CD4-positive, alpha-beta memory T cell (primary cell): ENCODE measurements at regions not wholly inside any gene's neighbourhood (a gene's known extent, or its start where the extent isn't known, plus 50 kb on each side); places are given as distances from the start of the nearest gene placed in this dataset.

Experiments used
- CTCF ChIA-PET: fragments of 350-600 bp; sonication (Branson Sonifier 250); formaldehyde crosslinking; loops from one replicate; lab custom pipeline; 2021; ENCODE audit warnings: inconsistent platforms; ENCODE audit not compliant: partially characterized antibody; lab: Charles Lee
- POLR2A ChIA-PET: fragments of 350-600 bp; sonication (Branson Sonifier 250); formaldehyde crosslinking; loops from one replicate; lab custom pipeline; 2021; ENCODE audit not compliant: partially characterized antibody; lab: Charles Lee
- DNase-seq, 5 donors: peaks; one replicate each; pipeline versions ENCODE4 v3.0.0 to v3.0.0-alpha.2; 2020 to 2022; ENCODE audit warnings: mixed read lengths in 1 of 5
- H3K27ac ChIP-seq: one replicate; pipeline ENCODE4 v1.7.0; 2013; ENCODE audit warnings: low read depth, low read length
- H3K27me3 ChIP-seq: 2 replicates; pipeline ENCODE4 v1.7.0; 2013; ENCODE audit warnings: mild to moderate bottlenecking, low read length, moderate library complexity; ENCODE audit not compliant: insufficient read depth
- H3K36me3 ChIP-seq: 2 replicates; pipeline ENCODE4 v1.7.0; 2013; ENCODE audit warnings: mild to moderate bottlenecking, low read length, moderate library complexity; ENCODE audit not compliant: insufficient read depth
- H3K4me1 ChIP-seq: 2 replicates; pipeline ENCODE4 v1.7.0; 2013; ENCODE audit warnings: mild to moderate bottlenecking, low read length, moderate library complexity; ENCODE audit not compliant: insufficient read depth
- H3K4me3 ChIP-seq, 2 donors: one replicate each; pipeline ENCODE4 v1.7.0; 2013; ENCODE audit warnings: low read length in 2 of 2, mild to moderate bottlenecking in 1 of 2
- H3K9me3 ChIP-seq, 2 donors: one replicate each; pipeline ENCODE4 v1.7.0; 2013; ENCODE audit warnings: low read length in 2 of 2, control low read depth in 1 of 2; ENCODE audit not compliant: control insufficient read depth in 1 of 2
- H3K27ac Mint-ChIP-seq, 7 donors: one replicate each; pipeline ENCODE4 v1.8.0; 2020 to 2021; ENCODE audit warnings: mixed read lengths in 7 of 7, mild to moderate bottlenecking in 6 of 7, inconsistent platforms in 3 of 7, moderate library complexity in 3 of 7
- H3K27me3 Mint-ChIP-seq, 2 donors: one replicate each; pipeline ENCODE4 v1.8.0; 2020 to 2021; ENCODE audit warnings: mixed read lengths in 2 of 2
- H3K36me3 Mint-ChIP-seq, 2 donors: one replicate each; pipeline ENCODE4 v1.8.0; 2020 to 2021; ENCODE audit warnings: mixed read lengths in 2 of 2, inconsistent platforms in 1 of 2, mild to moderate bottlenecking in 1 of 2
- H3K4me1 Mint-ChIP-seq, 4 donors: one replicate each; pipeline ENCODE4 v1.8.0; 2020 to 2021; ENCODE audit warnings: mixed read lengths in 4 of 4, mild to moderate bottlenecking in 1 of 4
- H3K4me3 Mint-ChIP-seq, 8 donors: one replicate each; pipeline ENCODE4 v1.8.0; 2020 to 2021; ENCODE audit warnings: mixed read lengths in 8 of 8, mild to moderate bottlenecking in 7 of 8, moderate library complexity in 6 of 8, inconsistent platforms in 3 of 8
- H3K9me3 Mint-ChIP-seq, 8 donors: one replicate each; pipeline ENCODE4 v1.8.0; 2020 to 2021; ENCODE audit warnings: mixed read lengths in 8 of 8, mild to moderate bottlenecking in 5 of 8, inconsistent platforms in 3 of 8, moderate library complexity in 1 of 8
- intact Hi-C: fragments of 100-400 bp; cut with micrococcal nuclease; formaldehyde crosslinking; loops from one replicate; pipeline ENCODE4 v1.15.1; 2023

DNA sequence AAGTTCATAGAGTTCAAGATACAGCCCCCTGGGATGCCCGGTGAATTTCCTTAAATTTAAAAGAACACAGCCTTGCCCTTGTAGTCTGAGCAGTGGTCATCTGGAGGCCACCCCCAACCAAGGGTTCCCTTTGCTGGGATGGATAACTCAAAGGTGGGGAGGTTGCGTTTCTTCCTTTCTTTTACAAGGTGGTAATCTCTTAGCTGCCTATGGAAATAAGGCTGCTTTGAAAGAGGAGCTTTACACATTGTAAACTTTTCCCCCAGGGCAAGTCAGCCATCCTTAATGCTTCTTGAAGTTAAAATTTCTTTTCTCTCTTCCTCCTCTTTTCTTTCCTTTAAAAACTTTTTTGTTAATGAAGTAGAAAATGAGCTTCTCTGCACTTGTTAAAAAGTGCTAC is 71.2 kb upstream of the PRDM1 start:
- Mint-ChIP-seq H3K27me3 (peaks cover 0 to 1% of the 10 kb centered on the region in 2 donors), H3K4me1 (peaks cover 0 to 7% (median 2%) of the 10 kb centered on the region in 4 donors), H3K4me3 (no peak overlapping the region), H3K27ac (no peak overlapping the region), H3K9me3 (no peaks in the 10 kb centered on the region), H3K36me3 (no peaks in the 10 kb centered on the region)
- no peaks in the 10 kb centered on the region for H3K36me3 ChIP-seq
- no peaks in the 10 kb centered on the region for H3K4me1 ChIP-seq
- H3K27me3 ChIP-seq, result no peaks in the 10 kb centered on the region
- H3K9me3 ChIP-seq, result no peaks in the 10 kb centered on the region
- intact Hi-C loops, result no loop called here
- no peak for DNase-seq
- no peak overlapping the region for H3K4me3 ChIP-seq
- ChIA-PET POLR2A (no interaction called here), CTCF (no interaction called here)
- no peak overlapping the region for H3K27ac ChIP-seq

DNA sequence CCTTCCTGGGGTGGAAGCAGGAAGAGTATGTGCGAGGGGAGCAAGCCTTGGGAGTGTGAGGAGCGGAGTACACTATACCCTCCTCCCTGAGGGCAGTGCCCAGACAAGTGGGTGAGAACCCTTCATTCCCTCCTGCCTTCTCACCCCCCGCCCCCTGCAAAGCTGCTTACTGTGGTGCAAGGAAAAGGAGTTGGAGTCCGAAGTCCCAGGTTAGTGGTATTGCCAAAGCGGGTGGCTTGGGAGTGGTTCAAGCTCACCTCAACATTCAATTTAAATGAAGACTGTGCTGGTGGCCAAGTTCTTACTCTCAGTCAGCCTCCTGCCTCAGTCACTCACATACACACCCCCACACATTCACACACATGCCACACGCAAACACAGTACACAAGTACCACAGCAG is 74.7 kb upstream of the PRDM1 start:
- DNase-seq, result no peak
- Histone ChIP-seq H3K9me3 (no peaks in the 10 kb centered on the region), H3K27me3 (no peaks in the 10 kb centered on the region), H3K4me3 (no peak overlapping the region), H3K4me1 (no peaks in the 10 kb centered on the region), H3K27ac (no peak overlapping the region), H3K36me3 (no peaks in the 10 kb centered on the region)
- POLR2A ChIA-PET, result interaction anchor here (1.0 kb wide), 2 partner anchors 17 to 19 kb away, joined by 3 read pairs; no protein-coding TSS in a partner anchor
- intact Hi-C loops, result no loop called here
- Mint-ChIP-seq H3K27me3 (peaks cover 1 to 2% of the 10 kb centered on the region in 2 donors), H3K4me3 (no peak overlapping the region), H3K27ac (peak overlapping the region in 1 of 7 donors; percentile 25), H3K4me1 (peaks cover 0 to 7% (median 0%) of the 10 kb centered on the region in 4 donors), H3K36me3 (no peaks in the 10 kb centered on the region), H3K9me3 (no peaks in the 10 kb centered on the region)
- CTCF ChIA-PET, result interaction anchor here (0.8 to 1.0 kb wide), 2 partner anchors 24 to 220 kb away, joined by 3 read pairs; no protein-coding TSS in a partner anchor

- no peak overlapping the region for H3K4me3 ChIP-seq
- Mint-ChIP-seq H3K4me3 (no peak overlapping the region), H3K4me1 (no peaks in the 10 kb centered on the region), H3K36me3 (no peaks in the 10 kb centered on the region), H3K27ac (no peak overlapping the region), H3K9me3 (no peaks in the 10 kb centered on the region), H3K27me3 (peaks cover 1 to 11% of the 10 kb centered on the region in 2 donors)
- no peaks in the 10 kb centered on the region for H3K36me3 ChIP-seq
- CTCF ChIA-PET, result no interaction called here
- H3K27ac ChIP-seq, result no peak overlapping the region
- POLR2A ChIA-PET, result interaction anchor here (0.7 kb wide), 1 partner anchor 14 kb away, joined by 3 read pairs; no protein-coding TSS in a partner anchor
- no peaks in the 10 kb centered on the region for H3K9me3 ChIP-seq
- H3K27me3 ChIP-seq, result no peaks in the 10 kb centered on the region
- intact Hi-C loops, result no loop called here
- no peak for DNase-seq
- no peaks in the 10 kb centered on the region for H3K4me1 ChIP-seq
These were observed 80.2 kb upstream of the PRDM1 start for GRCh38 chr6:106005954-106006353.

- Histone ChIP-seq H3K27ac (no peak overlapping the region), H3K27me3 (no peaks in the 10 kb centered on the region), H3K4me1 (no peaks in the 10 kb centered on the region), H3K36me3 (no peaks in the 10 kb centered on the region), H3K4me3 (no peak overlapping the region), H3K9me3 (no peaks in the 10 kb centered on the region)
- Mint-ChIP-seq H3K27me3 (peaks cover 1 to 12% of the 10 kb centered on the region in 2 donors), H3K4me3 (no peak overlapping the region), H3K27ac (no peak overlapping the region), H3K36me3 (no peaks in the 10 kb centered on the region), H3K9me3 (no peaks in the 10 kb centered on the region), H3K4me1 (no peaks in the 10 kb centered on the region)
- CTCF ChIA-PET, result no interaction called here
- intact Hi-C loops, result no loop called here
- DNase-seq, result no peak
- POLR2A ChIA-PET, result interaction anchor here (0.7 kb wide), 1 partner anchor 13 kb away, joined by 3 read pairs; no protein-coding TSS in a partner anchor
These were observed 81.1 kb upstream of the PRDM1 start for GRCh38 chr6:106005013-106005412.

DNA sequence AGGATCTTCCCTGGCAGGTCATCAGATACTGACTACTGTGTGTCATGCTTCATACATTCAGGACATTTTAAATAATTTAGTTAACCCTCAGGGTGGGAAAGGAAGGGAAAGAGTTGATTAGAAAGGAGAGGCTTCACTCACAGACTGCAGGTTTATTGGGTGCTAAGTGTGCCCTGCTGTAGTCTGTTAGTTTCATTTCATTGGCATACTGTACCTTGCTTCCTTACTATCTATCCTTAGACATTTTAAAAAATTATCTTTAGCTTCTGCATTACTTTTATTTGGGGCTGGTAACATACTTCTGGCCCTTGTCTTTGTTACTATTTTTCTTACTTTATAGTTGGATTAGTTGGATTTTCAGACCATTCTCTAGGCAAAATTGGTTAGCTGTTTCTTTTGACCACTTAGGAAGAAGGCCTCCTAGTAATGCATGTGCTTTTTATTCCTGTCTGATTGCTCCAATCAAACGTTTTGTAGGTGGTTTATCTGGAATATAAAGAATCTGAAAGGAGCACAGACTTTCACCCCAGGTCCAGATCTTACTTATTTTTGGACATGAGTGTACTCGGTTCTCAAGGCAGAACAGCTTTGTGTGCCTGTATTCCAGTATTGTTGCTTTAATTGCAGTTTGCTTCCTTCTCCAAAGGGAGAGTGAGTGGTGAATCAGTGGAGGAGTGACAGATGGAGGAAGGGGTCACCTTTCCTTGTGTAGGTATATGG is 82.7 kb upstream of the PRDM1 start:
- CTCF ChIA-PET, result no interaction called here
- Mint-ChIP-seq H3K9me3 (no peaks in the 10 kb centered on the region), H3K27ac (no peak overlapping the region)

GRCh38 chr6:106002005-106002404 is 84.1 kb upstream of the PRDM1 start:
- no peak overlapping the region for H3K4me3 ChIP-seq
- H3K4me1 Mint-ChIP-seq, result no peaks in the 10 kb centered on the region
- ChIA-PET POLR2A (interaction anchor here (0.5 to 1.4 kb wide), 3 partner anchors 10 to 116 kb away, joined by 3 to 9 read pairs (median 3); partner anchors contain the start of gene PRDM1), CTCF (interaction anchor here (0.9 kb wide), 1 partner anchor 518 kb away, joined by 3 read pairs; no protein-coding TSS in a partner anchor)
- peaks cover 1 to 13% of the 10 kb centered on the region in 2 donors for H3K27me3 Mint-ChIP-seq
- H3K36me3 ChIP-seq, result no peaks in the 10 kb centered on the region
- no peak for DNase-seq
- intact Hi-C loops, result no loop called here
- no peaks in the 10 kb centered on the region for H3K36me3 Mint-ChIP-seq
- H3K9me3 ChIP-seq, result no peaks in the 10 kb centered on the region
- H3K27ac Mint-ChIP-seq, result no peak overlapping the region
- no peak overlapping the region for H3K4me3 Mint-ChIP-seq
- no peaks in the 10 kb centered on the region for H3K9me3 Mint-ChIP-seq
- H3K27ac ChIP-seq, result no peak overlapping the region
- H3K27me3 ChIP-seq, result no peaks in the 10 kb centered on the region
- H3K4me1 ChIP-seq, result no peaks in the 10 kb centered on the region

More for the DNA sequence above, 82.7 kb upstream of the PRDM1 start:
- H3K36me3 Mint-ChIP-seq, result no peaks in the 10 kb centered on the region
- Histone ChIP-seq H3K4me3 (no peak overlapping the region), H3K9me3 (no peaks in the 10 kb centered on the region), H3K4me1 (no peaks in the 10 kb centered on the region), H3K27ac (no peak overlapping the region), H3K36me3 (no peaks in the 10 kb centered on the region), H3K27me3 (no peaks in the 10 kb centered on the region)
- intact Hi-C loops, result no loop called here
- no peaks in the 10 kb centered on the region for H3K4me1 Mint-ChIP-seq
- DNase-seq, result no peak
- H3K27me3 Mint-ChIP-seq, result peaks cover 1 to 13% of the 10 kb centered on the region in 2 donors
- H3K4me3 Mint-ChIP-seq, result peak overlapping the region in 1 of 8 donors; percentile 32
- POLR2A ChIA-PET, result no interaction called here

DNA sequence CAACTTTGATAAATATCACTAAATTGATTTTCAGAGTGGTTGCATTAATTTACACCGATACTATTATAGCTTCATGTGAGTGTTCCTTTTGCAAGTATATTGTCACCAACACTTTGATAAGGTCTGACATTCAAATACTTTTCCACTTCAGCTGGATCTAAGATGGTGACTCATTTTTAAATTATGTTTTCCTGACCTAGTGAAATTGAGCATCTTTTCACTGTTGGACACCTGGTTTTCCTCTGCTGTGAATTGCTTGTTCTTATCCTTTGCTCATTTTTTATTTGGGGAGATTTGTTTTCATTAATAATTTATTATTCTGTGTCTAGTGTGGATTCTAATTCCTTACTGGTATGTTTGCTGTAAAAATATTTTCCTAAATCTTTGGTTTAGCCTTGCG is 85.2 kb upstream of the PRDM1 start:
- H3K4me3 Mint-ChIP-seq, result no peak overlapping the region
- CTCF ChIA-PET, result interaction anchor here (1.4 kb wide), 1 partner anchor 9 kb away, joined by 3 read pairs; no protein-coding TSS in a partner anchor
- H3K27ac ChIP-seq, result no peak overlapping the region
- H3K4me1 ChIP-seq, result no peaks in the 10 kb centered on the region
- H3K9me3 Mint-ChIP-seq, result no peaks in the 10 kb centered on the region
- intact Hi-C loops, result no loop called here
- H3K36me3 ChIP-seq, result no peaks in the 10 kb centered on the region
- no peaks in the 10 kb centered on the region for H3K36me3 Mint-ChIP-seq
- peaks cover 1 to 13% of the 10 kb centered on the region in 2 donors for H3K27me3 Mint-ChIP-seq
- DNase-seq, result no peak
- POLR2A ChIA-PET, result interaction anchor here (1.1 kb wide), 1 partner anchor 325 kb away, joined by 3 read pairs; the partner anchor contains the start of gene ATG5
- no peak overlapping the region for H3K4me3 ChIP-seq
- H3K9me3 ChIP-seq, result no peaks in the 10 kb centered on the region
- H3K4me1 Mint-ChIP-seq, result no peaks in the 10 kb centered on the region
- H3K27ac Mint-ChIP-seq, result no peak overlapping the region
- H3K27me3 ChIP-seq, result peaks cover under 1% of the 10 kb centered on the region
